ENCODE measurements at regions not wholly inside any gene's neighbourhood (a gene's known extent, or its start where the extent isn't known, plus 50 kb on each side); places are given as distances from the start of the nearest gene placed in this dataset.

GRCh38 chr20:53881362-53881761, 189.0 kb downstream of the BCAS1 start:
- POLR2A ChIA-PET, result no interaction called here
- ATAC-seq, result no peak
- CTCF ChIA-PET, result interaction anchor here (0.8 to 1.7 kb wide), 5 partner anchors 9 to 181 kb away, joined by 3 to 6 read pairs (median 4); no protein-coding TSS in a partner anchor
- intact Hi-C loops (cut with micrococcal nuclease), result no loop called here
- no peak for DNase-seq
- TF ChIP-seq CTCF (IDR thresholded peaks at IDR 0.05), result no peak
- Mint-ChIP-seq H3K27me3 (no peaks in the 10 kb centered on the region), H3K4me1 (ENCODE audit: low read depth) (peaks cover 71% of the 10 kb centered on the region), H3K27ac (peak overlapping the region; percentile 30), H3K36me3 (ENCODE audit: low read depth) (peaks cover 6% of the 10 kb centered on the region), H3K4me3 (no peak overlapping the region), H3K9me3 (peaks cover 7% of the 10 kb centered on the region)

GRCh38 chr20:53880108-53880641, 190.2 kb downstream of the BCAS1 start:
- Mint-ChIP-seq H3K27me3 (no peaks in the 10 kb centered on the region), H3K4me3 (no peak overlapping the region), H3K4me1 (ENCODE audit: low read depth) (peaks cover 64% of the 10 kb centered on the region), H3K36me3 (ENCODE audit: low read depth) (peaks cover 6% of the 10 kb centered on the region), H3K27ac (no peak overlapping the region), H3K9me3 (peaks cover 7% of the 10 kb centered on the region)
- intact Hi-C loops (cut with micrococcal nuclease), result no loop called here
- no peak for TF ChIP-seq CTCF (IDR thresholded peaks at IDR 0.05)
- POLR2A ChIA-PET, result interaction anchor here (1.6 to 3.0 kb wide), 2 partner anchors 12 to 36 kb away, joined by 5 to 11 read pairs; no protein-coding TSS in a partner anchor
- DNase-seq (no peak), ATAC-seq (no peak)
- CTCF ChIA-PET, result interaction anchor here (0.9 to 1.7 kb wide), 7 partner anchors 8 to 60 kb away, joined by 3 to 6 read pairs (median 3); no protein-coding TSS in a partner anchor

- Mint-ChIP-seq H3K27ac (no peak overlapping the region), H3K4me1 (ENCODE audit: low read depth) (peaks cover 59% of the 10 kb centered on the region), H3K36me3 (ENCODE audit: low read depth) (peaks cover 6% of the 10 kb centered on the region), H3K9me3 (peaks cover 7% of the 10 kb centered on the region), H3K4me3 (no peak overlapping the region), H3K27me3 (no peaks in the 10 kb centered on the region)
- POLR2A ChIA-PET, result interaction anchor here (0.6 to 3.0 kb wide), 6 partner anchors 13 to 47 kb away, joined by 3 to 11 read pairs (median 3); no protein-coding TSS in a partner anchor
- no peak for TF ChIP-seq CTCF (IDR thresholded peaks at IDR 0.05)
- ATAC-seq (peak; percentile 9), DNase-seq (no peak)
- CTCF ChIA-PET, result interaction anchor here (0.6 to 1.7 kb wide), 8 partner anchors 9 to 300 kb away, joined by 3 to 5 read pairs (median 3); no protein-coding TSS in a partner anchor
- intact Hi-C loops (cut with micrococcal nuclease), result loop anchor here (10.0 kb wide), 1 partner anchor 124 kb away; no protein-coding TSS in a partner anchor
These were observed 191.2 kb downstream of the BCAS1 start for GRCh38 chr20:53879048-53879684.

GRCh38 chr20:53878262-53879047, 191.9 kb downstream of the BCAS1 start:
- ChIA-PET POLR2A (interaction anchor here (0.6 to 3.0 kb wide), 3 partner anchors 28 to 38 kb away, joined by 3 to 11 read pairs (median 3); no protein-coding TSS in a partner anchor), CTCF (interaction anchor here (0.8 to 1.7 kb wide), 3 partner anchors 38 to 299 kb away, joined by 3 to 4 read pairs (median 3); no protein-coding TSS in a partner anchor)
- ATAC-seq (no peak), DNase-seq (no peak)
- peaks cover 7% of the 10 kb centered on the region for H3K9me3 Mint-ChIP-seq
- H3K4me1 Mint-ChIP-seq (ENCODE audit: low read depth), result peaks cover 54% of the 10 kb centered on the region
- no peaks in the 10 kb centered on the region for H3K27me3 Mint-ChIP-seq
- no peak for TF ChIP-seq CTCF (IDR thresholded peaks at IDR 0.05)
- peaks cover 6% of the 10 kb centered on the region for H3K36me3 Mint-ChIP-seq (ENCODE audit: low read depth)
- intact Hi-C loops (cut with micrococcal nuclease), result loop anchor here (10.0 kb wide), 1 partner anchor 124 kb away; no protein-coding TSS in a partner anchor
- H3K27ac Mint-ChIP-seq, result no peak overlapping the region
- no peak overlapping the region for H3K4me3 Mint-ChIP-seq

Measured in activated CD8-positive, alpha-beta T cell treated with anti-CD3 and anti-CD28 coated beads for 36 hours (primary cell).